GM12891 (cell line): ENCODE measurements at regions not wholly inside any gene's neighbourhood (a gene's known extent, or its start where the extent isn't known, plus 50 kb on each side); places are given as distances from the start of the nearest gene placed in this dataset.
A peak's percentile ranks its signal among the peaks of the same experiment; 100 is the strongest.

Source experiments
- DNase-seq: peaks from one replicate; pipeline ENCODE4 v3.0.0; 2011; ENCODE audit warnings: low spot score; ENCODE audit not compliant: insufficient read length
- FAIRE-seq: peaks from 2 replicates; lab custom pipeline; 2011; peaks lifted over from hg19 to GRCh38; lab: Jason Lieb, UNC
- PAX5 ChIP-seq: IDR thresholded peaks from 2 replicates; pipeline ENCODE4 v1.6.1; 2011; ENCODE audit warnings: low read length, moderate library complexity, mild to moderate bottlenecking; ENCODE audit not compliant: insufficient read depth, severe bottlenecking
- POLR2A ChIP-seq: IDR thresholded peaks from 2 replicates; pipeline ENCODE4 v1.6.1; 2011; ENCODE audit warnings: low read depth, low read length, control low read depth
- POLR2AphosphoS5 ChIP-seq: IDR thresholded peaks from 2 replicates; pipeline ENCODE4 v1.6.1; 2011; ENCODE audit warnings: low read depth, low read length, control low read depth
- POU2F2 ChIP-seq: IDR thresholded peaks from 2 replicates; pipeline ENCODE4 v1.6.1; 2011; ENCODE audit warnings: low read depth, mild to moderate bottlenecking, control low read depth, low read length, moderate library complexity
- SPI1 ChIP-seq: IDR thresholded peaks from 2 replicates; pipeline ENCODE4 v1.6.1; 2011; ENCODE audit warnings: low read depth, low read length, control low read depth
- TAF1 ChIP-seq: IDR thresholded peaks from 2 replicates; pipeline ENCODE4 v1.6.1; 2011; ENCODE audit warnings: low read depth, low read length, control low read depth

DNA sequence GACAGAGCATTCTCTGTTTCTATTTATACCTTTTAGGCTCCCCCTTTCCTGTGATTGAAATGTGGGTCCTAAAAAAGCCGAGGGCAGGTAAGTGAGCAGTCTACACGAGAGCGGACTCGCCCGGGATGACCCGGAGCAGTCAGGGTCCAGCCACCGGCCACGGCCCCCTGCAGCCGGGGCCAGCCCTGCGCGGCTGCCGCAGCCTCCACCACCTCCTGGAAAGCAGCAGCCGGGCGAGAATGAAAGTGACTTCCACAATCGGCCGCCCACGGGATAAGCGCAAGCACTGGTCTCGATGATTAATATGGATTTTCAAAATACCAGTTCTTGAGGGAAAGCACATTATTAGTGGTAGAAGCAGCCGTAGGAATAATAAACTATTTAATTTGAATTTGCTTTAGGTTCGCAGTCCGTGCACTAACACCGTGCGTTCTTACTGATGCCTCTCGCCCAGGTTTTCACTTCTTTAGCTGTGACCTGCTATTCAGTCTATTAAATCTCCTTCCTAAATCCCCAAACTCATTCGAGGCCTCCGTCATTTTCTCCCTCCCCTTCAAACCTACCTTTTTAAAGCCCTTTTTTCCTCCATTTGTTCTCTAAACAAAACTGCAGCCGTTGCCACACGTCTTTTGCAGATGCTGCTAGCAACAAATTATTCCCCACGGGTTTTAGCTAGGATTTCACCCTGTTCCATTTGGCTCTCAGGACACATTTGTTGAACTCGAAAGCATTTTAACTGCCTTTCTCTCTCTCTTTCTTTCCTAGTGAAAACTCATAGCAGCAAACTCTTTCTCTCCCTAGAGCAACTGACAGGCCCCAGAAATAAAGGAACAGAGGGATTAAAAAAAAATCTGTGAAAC lies 1015.1 kb upstream of the PIK3C3 start:
- DNase-seq: no peak
- TF ChIP-seq TAF1: no peak
- TF ChIP-seq PAX5: no peak
- no peak for TF ChIP-seq POLR2A
- no peak for TF ChIP-seq POU2F2
- TF ChIP-seq SPI1: no peak
- TF ChIP-seq POLR2AphosphoS5: no peak
- no peak for FAIRE-seq

DNA sequence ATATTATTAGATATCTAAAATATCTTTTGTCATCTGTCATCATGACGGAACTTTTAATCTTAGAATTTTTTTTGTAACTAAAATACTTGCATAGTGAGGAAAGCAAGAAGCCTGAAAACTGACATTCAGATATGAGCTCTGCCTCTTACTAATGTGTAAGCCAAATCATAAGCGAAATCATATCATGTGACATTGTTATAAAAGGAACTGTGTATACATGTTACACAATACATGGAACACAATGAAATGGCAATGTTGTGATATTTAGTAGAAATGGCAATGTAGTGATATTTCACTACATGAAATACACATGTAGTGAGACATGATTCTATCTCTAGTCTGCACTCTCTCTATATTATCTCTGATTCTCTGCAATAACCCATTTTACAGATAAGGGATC lies 1016.4 kb upstream of the PIK3C3 start:
- FAIRE-seq: no peak
- no peak for DNase-seq
- TF ChIP-seq SPI1 (no peak), TAF1 (no peak), POLR2A (no peak), POLR2AphosphoS5 (no peak), POU2F2 (no peak), PAX5 (no peak)

DNA sequence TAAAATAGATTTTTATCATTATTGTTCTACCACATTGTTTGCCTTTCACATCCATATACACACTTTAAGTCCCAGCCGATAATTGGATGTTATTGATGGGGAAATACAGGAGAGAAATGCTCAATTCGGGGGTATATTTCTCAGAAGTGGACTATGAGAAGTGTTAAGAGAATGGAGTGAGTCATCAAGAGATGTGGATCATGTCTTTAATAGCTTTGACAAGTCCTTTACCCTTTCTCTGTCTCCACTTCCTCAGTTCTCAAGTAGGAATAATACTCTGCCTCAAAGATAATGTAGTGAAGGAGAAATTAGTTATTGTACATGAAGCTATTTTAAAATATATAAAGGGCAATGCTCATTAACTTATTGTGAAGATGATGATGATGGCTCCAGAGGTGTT lies 1017.6 kb upstream of the PIK3C3 start:
- FAIRE-seq: no peak

DNA sequence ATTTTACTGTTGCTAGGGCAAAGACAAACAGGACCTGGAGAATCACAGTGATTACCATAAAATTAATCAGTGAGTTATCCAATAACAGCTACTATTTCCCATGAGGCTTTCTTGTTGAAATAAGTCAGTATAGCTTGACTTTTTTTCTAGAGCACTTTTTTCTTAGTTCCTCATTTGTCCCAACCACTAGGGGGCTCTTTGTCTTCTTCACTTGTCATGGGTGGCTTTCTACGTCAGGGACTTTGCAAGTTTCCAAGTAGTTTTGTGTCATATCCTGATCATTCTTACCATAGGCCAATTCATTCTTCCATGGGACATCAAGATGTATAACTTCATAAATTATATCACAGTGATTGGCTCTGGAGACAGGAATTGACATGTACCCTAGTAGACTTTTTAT lies 1019.6 kb upstream of the PIK3C3 start:
- DNase-seq (peak; percentile 17), FAIRE-seq (no peak)
- TF ChIP-seq POU2F2 (no peak), PAX5 (no peak)

More for the DNA sequence above, 1017.6 kb upstream of the PIK3C3 start:
- DNase-seq: no peak
- TF ChIP-seq PAX5 (no peak), TAF1 (no peak), POLR2A (no peak), POU2F2 (no peak), SPI1 (no peak), POLR2AphosphoS5 (no peak)

DNA sequence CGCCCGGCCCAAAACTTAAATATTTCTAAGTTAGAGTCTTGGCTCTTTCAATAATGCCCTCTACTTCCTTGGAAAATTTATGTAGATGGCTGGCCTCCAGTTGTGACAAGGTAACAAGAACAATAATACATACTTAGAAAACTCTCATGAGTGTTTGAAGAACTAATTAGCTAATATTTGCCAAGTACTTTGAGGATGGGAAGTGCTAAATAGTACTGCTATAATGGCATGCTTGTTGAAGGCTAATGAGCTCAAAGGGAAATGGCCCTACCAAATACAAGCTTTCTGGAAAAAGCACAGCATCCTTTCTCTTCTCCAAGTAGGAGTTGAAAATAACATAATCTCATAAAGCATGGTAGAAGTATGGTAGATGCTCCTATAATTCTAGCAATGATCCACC lies 1022.2 kb upstream of the PIK3C3 start:
- FAIRE-seq (no peak), DNase-seq (no peak)
- no peak for TF ChIP-seq PAX5

DNA sequence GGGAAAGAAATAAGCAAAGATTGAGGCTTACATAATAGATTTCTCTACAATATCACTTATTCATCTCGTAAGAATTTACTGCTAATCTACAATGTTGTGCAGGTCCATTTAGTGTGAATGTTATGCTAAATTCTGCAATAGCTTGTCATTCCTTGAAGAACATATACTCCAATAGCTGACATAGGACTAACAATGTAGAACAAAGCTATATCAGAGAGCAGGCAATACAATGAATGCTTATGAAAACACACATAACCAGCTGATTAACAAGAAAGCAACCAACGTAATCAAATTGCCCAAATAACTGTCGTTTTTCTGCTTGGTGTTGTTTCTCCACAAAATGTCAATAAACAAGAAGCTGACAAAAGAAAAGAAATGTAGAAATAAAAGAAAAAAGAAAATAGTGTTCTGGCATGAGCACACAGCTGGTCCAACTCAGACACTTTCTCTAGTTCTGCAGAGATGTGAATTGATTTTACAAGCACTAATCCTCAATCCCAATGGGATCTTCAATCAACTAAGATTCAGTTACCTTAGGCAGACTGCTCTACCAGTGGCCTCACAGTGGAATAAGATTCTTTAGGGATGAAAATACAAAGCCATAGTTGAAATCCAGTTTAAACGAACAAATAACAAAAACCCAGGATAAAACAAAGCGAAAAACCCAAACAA lies 1024.7 kb upstream of the PIK3C3 start:
- FAIRE-seq: no peak

DNA sequence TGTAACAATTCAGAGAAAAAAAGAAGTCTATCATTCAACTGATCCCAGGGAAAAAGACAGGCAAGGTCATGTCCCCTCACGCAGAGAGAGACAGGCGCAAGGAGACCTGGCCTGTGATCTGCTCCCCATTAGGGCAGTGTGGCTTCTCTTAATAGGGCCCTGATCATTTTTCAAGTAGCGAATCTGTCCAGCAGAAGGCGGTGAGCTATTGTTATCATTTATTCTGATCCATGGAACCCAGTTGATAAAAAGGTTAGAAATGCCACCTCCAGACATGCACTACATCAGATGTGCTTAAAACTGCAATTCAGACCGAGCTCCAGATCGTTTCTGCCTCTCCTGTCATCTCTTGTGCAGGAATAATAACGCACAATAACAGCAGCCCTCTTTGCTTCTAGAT lies 1025.6 kb upstream of the PIK3C3 start:
- DNase-seq: no peak
- no peak for TF ChIP-seq PAX5
- FAIRE-seq: no peak

More for the DNA sequence above, 1024.7 kb upstream of the PIK3C3 start:
- no peak for DNase-seq
- TF ChIP-seq SPI1 (no peak), TAF1 (no peak), POLR2AphosphoS5 (no peak), POLR2A (no peak), PAX5 (no peak), POU2F2 (no peak)

DNA sequence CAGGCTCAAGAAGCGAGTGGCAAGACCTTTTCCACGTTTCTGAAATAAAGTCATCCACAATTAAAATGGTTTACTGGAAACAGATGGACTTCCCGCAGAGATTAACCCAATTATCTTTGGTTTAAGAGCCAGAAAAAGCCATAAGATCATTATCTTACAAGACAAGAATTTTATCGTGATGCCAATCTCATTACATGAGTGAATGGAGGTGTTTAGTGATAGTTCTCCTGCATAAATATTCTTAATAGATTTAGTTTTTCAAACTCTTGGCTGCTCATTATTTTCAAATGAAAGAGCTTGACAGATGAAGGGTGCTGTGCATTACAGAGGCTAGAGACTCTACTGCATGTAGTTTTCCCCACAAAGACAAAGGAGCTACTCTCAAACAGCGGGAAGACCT lies 1028.4 kb upstream of the PIK3C3 start:
- TF ChIP-seq SPI1 (no peak), PAX5 (no peak), POU2F2 (no peak), POLR2A (no peak), TAF1 (no peak), POLR2AphosphoS5 (no peak)
- DNase-seq (no peak), FAIRE-seq (no peak)

DNA sequence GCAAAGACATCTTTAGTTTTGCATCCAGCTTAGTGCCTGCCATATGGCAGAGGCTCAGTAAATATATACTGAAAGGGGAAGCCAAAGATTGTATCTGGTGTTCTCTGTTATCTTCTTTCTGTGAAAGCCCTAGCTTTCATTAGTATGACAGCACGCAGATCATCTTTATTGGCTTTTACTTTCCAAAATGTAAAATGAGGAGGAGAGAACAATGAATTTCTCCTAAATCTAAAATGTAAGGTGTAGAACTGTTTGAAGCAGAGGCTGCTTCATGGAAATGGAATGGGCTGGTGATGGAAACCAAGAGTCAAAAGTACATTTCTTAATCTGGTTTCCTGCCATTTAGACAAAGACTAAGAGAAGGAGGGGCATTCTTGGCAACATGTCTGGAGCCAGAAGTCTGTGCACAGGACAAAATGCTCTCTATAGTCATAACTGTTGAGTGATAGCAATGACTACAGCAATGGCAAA lies 1029.9 kb upstream of the PIK3C3 start:
- no peak for TF ChIP-seq POLR2AphosphoS5
- TF ChIP-seq POU2F2: no peak
- no peak for TF ChIP-seq TAF1
- TF ChIP-seq SPI1: no peak
- TF ChIP-seq PAX5: no peak
- no peak for TF ChIP-seq POLR2A
- FAIRE-seq: no peak
- DNase-seq: no peak

DNA sequence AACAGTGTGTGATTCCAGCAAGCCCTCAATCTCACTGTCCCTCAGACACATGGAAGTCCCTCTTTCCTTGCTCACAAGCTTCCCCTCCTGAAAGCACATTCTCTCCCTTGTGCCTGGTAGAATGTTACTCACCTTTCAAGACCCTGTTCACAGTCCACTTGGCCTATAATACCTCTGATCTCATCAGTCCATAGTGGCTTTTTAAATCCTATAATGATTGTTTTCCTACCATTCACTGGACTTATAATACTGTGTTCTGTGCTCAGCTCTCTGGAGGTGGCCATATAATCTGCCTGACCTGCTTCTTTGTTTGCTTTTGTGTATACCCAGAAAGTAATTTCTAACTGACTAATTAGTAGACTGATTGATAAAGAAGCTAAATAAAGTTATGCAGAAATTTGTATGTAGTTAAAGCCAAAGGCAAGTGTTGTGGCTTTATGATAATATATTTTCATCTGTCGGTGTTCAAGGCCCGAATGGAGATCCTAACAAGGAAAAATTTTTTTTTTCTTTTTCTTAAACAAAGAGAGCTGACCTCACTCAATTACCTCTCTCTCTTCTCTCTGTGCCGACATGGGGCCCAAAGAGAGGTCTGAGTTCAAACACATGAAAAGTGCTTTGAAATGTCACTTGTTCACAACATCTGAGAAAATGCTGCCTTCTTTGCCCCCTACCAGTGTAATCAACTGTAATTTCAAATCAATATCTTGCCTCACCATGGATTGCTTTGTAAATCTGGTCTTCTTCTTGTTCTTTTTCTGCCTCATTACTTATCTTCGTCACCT lies 1033.0 kb upstream of the PIK3C3 start:
- FAIRE-seq (no peak), DNase-seq (no peak)
- TF ChIP-seq POU2F2: no peak
- no peak for TF ChIP-seq PAX5
- no peak for TF ChIP-seq SPI1
- TF ChIP-seq TAF1: no peak
- TF ChIP-seq POLR2AphosphoS5: no peak
- no peak for TF ChIP-seq POLR2A

DNA sequence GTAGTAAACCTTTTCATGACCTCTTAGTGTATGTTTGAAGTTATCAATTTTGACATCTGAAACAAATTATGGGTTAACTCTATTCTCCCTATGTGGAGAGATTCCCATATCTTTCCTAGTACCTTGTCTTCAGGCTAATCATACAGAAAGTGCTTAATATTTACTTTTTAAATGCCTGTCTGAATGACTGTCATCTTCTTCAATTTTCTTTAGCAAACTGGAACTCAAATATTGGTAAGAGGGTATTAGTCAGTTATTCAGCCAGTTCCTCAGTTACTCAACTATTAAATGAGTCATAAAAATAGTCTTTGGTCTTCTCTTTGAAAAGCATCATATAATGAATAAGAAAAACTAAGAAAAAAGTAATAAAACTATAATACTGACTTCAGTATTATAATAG lies 1038.0 kb upstream of the PIK3C3 start:
- FAIRE-seq (no peak), DNase-seq (no peak)
- TF ChIP-seq POU2F2 (no peak), PAX5 (no peak), TAF1 (no peak), SPI1 (no peak), POLR2A (no peak), POLR2AphosphoS5 (no peak)
